SIG-M5 (cell line): ENCODE measurements at regions not wholly inside any gene's neighbourhood (a gene's known extent, or its start where the extent isn't known, plus 50 kb on each side); places are given as distances from the start of the nearest gene placed in this dataset.

Experiments
- DNase-seq: peaks from one replicate; lab custom pipeline; 2025; lab: John Stamatoyannopoulos, UW

DNA sequence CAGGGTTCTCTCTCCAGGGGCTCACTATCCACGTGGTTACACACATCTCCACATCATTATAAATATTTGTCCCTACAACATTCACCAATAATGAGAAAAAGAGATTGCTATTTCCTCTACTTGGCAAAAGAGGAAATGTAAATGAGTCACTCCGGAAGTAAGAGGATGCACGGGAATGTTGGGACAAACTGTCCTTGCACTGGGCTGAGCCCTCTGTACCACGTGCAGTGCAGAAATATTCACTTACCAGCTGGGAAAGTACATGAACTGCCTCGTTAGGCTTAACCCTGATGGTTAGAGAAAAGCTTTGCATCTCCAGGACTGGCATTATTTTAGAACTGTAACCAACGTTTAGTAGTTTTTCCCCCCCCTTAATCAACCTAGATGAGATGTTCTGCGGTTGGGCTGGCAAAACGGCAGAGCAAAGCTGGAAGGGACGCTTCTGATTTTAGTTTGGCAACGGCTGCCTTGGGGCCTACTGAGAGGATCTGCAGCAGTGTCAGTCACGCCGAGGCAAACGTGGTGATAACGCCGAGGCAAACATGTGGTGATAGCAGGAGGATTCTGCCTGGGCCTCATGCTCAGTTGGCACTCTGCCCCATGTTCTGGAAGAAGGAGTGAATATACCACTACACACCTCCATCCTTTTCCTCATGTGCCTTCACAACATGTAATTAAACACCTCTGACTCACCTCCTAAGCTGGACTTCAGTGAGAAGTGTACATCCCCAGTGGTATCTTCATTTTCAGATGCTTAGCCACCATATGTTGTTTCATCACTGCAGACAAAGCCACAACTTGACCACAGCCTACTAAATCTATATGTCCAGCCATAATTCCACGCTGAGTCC, 661.4 kb upstream of the KLF4 start:
- DNase-seq = no peak

- no peak for DNase-seq
Observed at GRCh38 chr9:108149326-108149725, 659.8 kb upstream of the KLF4 start.

DNA sequence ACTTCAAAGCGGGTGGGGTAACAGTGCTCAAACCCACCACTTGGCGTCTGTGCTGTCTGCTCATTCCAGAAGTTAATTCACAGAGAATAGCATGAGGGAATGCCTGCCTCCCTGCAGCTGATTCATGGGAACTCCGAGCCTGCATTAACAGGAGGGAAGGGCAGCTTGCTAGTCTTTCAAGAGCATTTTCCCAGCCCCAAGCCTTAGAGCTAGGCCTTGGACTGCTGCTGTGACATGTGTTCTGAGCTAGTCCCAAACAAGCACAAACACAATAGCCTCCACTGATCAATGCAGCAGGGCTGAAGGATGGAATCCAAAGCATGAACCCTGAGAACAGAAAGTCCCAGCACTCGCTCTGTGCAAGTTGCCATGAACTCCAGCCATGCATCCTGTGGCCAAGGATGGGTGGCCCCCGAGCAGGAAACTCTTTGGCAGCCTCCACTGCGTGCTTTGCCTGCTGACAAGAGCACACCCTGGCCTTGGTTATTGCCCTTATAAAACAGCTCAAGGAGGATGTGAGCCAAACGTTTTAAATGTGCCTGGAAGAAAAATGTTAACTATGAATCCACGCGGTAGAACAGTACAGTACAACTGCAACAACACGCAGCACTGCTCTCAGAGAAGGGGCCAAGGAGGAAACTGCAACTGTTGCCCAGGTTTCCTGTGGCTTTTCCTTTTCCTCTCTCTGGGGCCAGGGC, 653.1 kb upstream of the KLF4 start:
- no peak for DNase-seq

DNA sequence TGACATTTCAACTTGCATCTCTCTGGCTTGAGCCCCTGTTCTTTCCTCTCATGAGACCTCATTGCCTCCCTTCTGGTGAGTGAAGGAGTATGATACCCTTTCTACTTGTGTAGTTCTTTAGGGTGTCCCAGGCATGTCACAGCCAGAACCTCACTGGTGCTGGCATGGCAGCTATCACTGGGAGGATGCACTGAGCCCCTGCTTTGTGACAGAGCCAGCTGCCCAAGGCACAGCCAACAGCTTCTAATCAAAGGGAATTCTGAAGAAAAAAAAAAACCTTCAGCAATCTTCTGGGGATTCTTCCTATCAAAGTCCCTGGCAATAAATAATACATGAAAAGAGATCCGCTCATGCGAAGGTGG, 652.6 kb upstream of the KLF4 start:
- no peak for DNase-seq

DNA sequence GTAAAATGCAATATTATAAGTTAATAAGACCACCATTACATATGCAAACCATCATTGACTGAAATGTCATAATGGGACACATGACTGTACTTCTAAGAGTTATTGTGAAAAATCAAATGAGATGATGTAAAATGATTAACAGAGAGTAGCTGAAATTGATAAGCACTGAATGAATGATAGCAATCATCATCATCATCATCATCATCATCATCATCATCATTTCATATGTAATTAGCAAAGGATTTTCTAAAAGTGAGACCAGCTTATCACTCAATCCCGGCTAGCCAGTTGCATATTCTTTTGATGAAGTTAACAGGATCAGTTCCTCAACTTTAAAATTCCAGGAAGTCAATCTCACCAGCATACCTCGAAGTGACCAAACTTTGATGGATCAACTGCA, 650.3 kb upstream of the KLF4 start:
- no peak for DNase-seq

- DNase-seq = no peak
Observed at GRCh38 chr9:108138516-108138915, 648.9 kb upstream of the KLF4 start.

GRCh38 chr9:108136656-108137055, 647.1 kb upstream of the KLF4 start:
- DNase-seq = no peak

DNA sequence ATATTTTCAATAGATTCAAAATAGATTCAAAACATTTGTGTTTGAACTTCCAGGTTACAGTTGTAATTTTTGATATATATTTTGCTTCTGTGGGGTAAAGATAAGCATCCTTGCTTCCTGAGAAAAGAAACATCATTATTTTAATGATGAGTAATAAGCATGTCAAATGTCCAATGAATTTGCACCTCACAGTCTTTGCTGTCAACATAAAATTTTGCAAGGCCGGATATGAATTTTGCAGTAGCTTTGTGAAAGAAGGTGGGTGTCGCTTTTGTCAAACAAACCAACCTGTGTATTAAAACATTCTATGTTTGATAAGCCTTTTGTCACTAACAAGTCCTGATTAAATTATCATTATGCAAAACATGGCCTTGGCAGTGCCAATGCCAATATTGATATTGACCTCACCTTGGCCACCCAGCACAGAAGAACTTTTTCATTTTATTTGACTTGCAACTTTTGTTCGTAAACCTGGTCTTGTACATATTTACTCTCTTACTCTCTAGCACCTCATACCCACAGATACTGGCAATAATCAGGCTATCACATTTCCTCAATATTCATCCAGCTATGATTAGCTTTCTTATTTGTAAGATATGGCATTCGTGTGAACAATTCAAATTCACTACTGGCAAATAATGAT, 645.0 kb upstream of the KLF4 start:
- no peak for DNase-seq

DNA sequence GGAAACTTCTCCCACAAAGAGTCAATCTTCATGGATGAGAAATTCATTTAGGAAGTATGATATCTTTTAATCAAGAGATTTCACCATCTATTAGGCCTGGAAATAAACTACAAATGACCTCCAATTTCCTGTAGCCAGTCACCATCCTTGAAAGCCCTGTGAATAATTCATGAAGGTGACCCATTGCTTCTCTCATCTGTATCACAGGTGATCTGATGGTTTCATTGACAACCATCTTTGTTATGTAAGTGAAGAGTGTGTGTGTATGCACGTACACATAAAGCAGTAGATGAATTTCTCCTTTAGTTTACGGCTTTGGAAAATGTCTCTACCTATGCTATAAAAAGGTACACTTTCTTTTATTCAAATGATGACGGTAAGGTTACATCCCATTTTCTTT, 644.1 kb upstream of the KLF4 start:
- DNase-seq = no peak

DNA sequence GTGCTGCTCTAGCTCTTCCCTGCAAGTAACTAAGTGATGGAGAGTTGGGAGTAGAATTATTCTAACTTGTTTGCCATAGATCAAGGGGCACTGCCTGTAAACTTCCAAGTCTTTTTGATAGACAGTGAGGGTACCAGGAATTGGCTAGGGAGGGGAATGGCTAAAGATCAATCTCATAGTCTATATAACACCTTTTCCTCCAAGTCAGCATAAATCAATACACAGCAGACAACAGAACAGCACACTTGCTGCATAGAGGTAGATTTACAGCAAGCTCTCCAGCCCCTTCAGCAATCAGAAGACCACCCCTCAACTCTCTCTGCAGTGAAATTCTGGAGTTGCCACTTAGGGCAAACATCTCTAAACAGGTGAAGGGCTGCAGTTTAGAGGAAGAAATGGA, 643.5 kb upstream of the KLF4 start:
- no peak for DNase-seq

DNA sequence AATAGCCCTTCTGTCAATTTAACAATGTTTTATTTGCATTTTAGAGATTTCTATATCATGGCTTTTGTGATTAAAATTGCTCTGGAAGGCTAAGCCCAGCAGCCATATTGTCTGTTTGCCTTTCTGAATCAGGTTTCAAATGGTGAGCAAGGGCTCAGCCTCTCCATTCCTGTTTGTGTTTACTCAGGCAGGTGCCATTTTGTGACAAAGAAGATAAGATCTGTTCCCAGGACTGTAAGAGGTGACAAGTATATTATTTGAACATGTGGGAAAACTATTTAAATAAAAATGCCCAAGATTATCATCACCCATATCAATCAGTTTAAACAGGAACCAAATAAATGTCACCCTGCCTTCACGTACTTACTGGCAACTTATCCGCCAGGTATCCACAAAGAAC, 641.3 kb upstream of the KLF4 start:
- no peak for DNase-seq

- DNase-seq = no peak
Observed at GRCh38 chr9:108125625-108126024, 636.1 kb upstream of the KLF4 start.

DNA sequence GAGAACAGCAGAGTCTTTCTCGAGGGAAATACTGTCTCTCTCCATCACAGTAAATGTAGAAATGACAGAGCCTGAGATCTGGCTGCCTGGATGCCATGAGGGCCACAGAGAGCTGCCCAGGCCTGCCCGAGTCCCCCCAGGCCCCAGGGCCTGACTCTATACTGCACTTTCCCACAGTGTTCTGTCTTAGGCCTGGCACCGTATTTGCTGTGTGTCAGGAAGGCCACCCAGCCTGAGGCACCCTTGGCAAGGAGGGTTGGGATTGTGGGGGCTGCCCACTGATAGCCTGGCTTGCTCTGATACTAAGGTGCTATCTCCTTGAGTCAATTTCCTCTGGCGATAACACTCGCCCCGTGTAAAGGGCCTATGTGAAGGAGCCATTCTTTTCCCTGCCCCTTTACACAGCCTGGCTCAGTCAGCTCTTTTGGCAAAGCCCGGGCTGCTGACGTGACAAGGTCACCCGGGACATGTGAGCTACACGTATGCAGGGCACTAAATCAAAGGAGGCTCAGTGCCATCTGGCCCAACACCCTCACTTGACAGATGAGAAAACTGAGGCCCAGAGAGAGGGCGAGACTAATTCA, 630.1 kb upstream of the KLF4 start:
- no peak for DNase-seq

DNA sequence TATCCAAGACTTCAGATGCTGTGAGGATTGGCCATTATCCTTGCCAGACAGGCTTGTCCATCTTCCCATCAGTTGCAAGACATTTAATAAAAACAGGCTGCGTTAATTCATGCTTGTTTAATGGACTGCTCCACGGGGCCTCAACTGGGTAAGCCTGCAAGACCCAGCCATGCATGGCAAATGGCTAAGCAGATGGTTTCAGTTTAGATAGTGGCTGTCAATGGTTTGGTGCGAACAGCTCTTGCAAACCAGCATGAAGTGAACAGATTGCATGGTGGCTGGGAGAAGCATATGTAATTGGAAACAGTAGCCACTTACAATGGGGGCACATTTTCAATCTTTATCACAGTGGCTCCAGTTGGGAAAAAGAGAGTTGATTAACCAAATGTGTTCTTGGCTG, 628.2 kb upstream of the KLF4 start:
- DNase-seq = no peak

DNA sequence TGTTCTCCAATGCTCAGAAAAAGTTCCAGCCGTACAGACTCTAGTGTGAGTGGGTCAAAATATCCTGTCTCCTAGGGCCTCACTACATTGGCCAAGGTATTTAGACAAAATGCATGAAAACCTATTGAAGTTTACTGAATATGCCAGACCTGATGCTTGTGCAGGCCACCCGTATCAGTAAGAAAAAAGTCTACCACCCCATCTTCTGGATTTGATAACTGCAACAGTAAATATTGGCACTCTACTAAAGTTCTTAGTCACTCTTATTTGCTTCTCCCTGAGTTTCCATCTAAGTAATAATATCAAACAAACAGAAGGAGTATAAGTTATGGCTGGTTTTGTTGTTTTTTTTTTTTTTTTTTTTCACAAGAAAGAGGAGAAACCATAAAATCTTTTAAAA, 627.7 kb upstream of the KLF4 start:
- DNase-seq = no peak

DNA sequence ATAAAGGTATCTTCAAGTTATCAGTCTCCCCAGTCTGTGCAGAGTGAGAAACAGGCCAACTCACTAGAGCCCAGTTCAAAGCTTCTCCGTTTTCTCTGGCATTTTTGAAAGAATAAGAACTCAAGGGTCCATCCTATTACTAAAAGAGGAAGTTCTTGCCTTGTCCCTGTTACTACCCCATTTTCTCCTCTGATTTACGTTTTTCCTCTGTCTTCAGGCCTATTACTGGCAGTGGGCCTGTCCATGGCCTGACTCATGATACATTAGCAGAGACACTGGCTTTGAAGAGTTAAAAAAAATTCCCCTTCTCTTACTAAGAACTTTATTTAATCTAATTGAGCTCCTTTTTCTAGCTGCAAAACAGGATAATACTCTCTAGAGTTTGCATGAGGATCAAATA, 624.0 kb upstream of the KLF4 start:
- DNase-seq = no peak

GRCh38 chr9:108109927-108110690, 620.5 kb upstream of the KLF4 start:
- no peak for DNase-seq

- no peak for DNase-seq
Observed at GRCh38 chr9:108108852-108109448, 619.4 kb upstream of the KLF4 start.

- no peak for DNase-seq
Observed at GRCh38 chr9:108108280-108108851, 618.8 kb upstream of the KLF4 start.

DNA sequence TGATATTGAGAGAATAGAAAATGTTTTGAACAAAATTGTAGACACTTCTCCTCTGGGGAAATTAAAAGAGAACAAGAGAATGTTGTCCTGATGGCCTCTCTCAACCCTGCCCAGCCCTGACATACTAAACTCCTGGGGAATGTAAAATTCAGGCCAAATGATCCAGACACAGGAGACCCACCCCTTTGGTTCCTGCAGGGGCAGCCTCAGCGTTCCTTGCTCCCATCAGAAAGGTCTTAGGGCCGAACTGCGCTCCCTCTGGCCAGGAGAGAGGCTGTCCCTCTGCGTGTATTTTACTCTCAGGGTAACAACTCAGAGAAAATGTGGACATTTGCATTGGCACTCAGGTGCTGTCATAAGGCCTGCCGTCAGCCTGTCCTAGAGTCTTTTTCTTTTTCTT, 616.3 kb upstream of the KLF4 start:
- DNase-seq = no peak

DNA sequence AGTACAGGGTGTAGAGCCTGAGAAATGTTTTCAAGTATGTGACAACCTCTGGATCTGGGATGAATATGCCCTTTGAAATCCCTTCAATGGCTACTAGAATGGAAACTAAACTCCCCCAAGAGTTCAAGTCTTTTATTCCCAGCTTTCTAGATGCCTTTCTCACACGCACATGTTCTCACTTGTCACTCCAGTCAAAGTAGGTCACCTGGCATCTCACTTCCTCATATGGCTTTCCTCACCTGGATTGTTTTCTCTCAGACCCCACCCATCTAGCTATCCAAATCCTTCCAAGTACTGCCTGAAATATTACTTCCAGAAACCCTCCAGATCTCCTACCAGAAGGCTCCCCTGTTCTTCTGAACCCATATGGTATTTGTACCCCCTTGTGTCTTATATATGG, 615.4 kb upstream of the KLF4 start:
- no peak for DNase-seq
